Ovary (tissue), 3 donors: ENCODE measurements at regions not wholly inside any gene's neighbourhood (a gene's known extent, or its start where the extent isn't known, plus 50 kb on each side); places are given as distances from the start of the nearest gene placed in this dataset.

Experiments
- EP300 ChIP-seq: sonication (generic); formaldehyde crosslinking; IDR thresholded peaks from one replicate; pipeline ENCODE4 v1.6.1; 2017; ENCODE audit warnings: antibody characterized with exemption
- POLR2A ChIP-seq: fragments of 450-650 bp; IDR thresholded peaks from one replicate; pipeline ENCODE4 v1.6.1; 2017; ENCODE audit warnings: antibody characterized with exemption, mild to moderate bottlenecking, moderate library complexity
- TF ChIP-seq, protein P1 (sequence below), 3 donors: fragments of 450-650 bp in 2 of 3; fragments of 200-600 bp in 1 of 3; IDR thresholded peaks; one replicate each; pipeline versions ENCODE4 v1.5.1 to v1.8.0; 2016 to 2022; ENCODE audit warnings: antibody characterized with exemption in 3 of 3, mild to moderate bottlenecking in 1 of 3
- donor health status: DM: no; HTN: no; CAD: no.

DNA sequence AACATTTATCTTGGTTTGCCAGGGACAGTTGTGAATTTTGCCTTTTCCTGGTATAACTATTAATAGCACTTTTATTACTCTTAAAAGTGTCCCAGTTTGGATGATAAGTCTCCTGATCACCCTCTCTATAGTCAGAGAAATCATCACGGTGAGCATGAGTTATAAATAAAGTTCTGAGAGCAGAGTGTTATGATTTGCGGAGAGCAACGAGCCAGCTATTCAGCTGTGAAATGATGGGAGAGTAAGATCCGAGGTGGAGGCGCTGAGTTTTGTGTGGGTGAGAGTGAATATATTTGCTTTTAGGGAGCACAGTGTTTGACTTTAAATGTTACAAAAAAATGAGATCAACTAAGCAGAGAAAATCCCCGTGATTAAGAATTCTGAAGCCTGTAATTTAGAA lies 179.6 kb downstream of the DSC3 start:
- TF ChIP-seq, protein P1, sequence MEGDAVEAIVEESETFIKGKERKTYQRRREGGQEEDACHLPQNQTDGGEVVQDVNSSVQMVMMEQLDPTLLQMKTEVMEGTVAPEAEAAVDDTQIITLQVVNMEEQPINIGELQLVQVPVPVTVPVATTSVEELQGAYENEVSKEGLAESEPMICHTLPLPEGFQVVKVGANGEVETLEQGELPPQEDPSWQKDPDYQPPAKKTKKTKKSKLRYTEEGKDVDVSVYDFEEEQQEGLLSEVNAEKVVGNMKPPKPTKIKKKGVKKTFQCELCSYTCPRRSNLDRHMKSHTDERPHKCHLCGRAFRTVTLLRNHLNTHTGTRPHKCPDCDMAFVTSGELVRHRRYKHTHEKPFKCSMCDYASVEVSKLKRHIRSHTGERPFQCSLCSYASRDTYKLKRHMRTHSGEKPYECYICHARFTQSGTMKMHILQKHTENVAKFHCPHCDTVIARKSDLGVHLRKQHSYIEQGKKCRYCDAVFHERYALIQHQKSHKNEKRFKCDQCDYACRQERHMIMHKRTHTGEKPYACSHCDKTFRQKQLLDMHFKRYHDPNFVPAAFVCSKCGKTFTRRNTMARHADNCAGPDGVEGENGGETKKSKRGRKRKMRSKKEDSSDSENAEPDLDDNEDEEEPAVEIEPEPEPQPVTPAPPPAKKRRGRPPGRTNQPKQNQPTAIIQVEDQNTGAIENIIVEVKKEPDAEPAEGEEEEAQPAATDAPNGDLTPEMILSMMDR (IDR thresholded peaks at IDR 0.05), result no peak
- TF ChIP-seq EP300 (no peak), POLR2A (no peak)
